T-cell (primary cell): ENCODE measurements at regions not wholly inside any gene's neighbourhood (a gene's known extent, or its start where the extent isn't known, plus 50 kb on each side); places are given as distances from the start of the nearest gene placed in this dataset.

ENCODE experiments used
- ATAC-seq, 4 experiments: fragments of 200-7000 bp in 3 of 4; fragments of 150-1000 bp in 1 of 4; cut with Tn5 transposase; replicated peaks in 1 of 4; 1 replicate in 3 of 4; 2 replicates in 1 of 4; pipeline ENCODE4 v1.10.0; 2021; ENCODE audit warnings: moderate library complexity in 3 of 4, mild to moderate bottlenecking in 2 of 4, moderate number of reproducible peaks in 1 of 4
- CTCF ChIA-PET, 2 donors: fragments of 300-600 bp; sonication (Branson Sonifier 250); formaldehyde crosslinking; loops; one replicate each; lab custom pipeline; 2022; ENCODE audit warnings: antibody characterized with exemption in 2 of 2; lab: Charles Lee
- POLR2A ChIA-PET, 2 donors: fragments of 300-600 bp; sonication (Branson Sonifier 250); formaldehyde crosslinking; loops; one replicate each; lab custom pipeline; 2022; ENCODE audit warnings: antibody characterized with exemption in 2 of 2; lab: Charles Lee
- DNase-seq, 35 experiments: peaks; one replicate each; pipeline versions ENCODE4 v3.0.0 to v3.0.0-alpha.2; 2013 to 2023
- H3K27ac ChIP-seq: one replicate; pipeline ENCODE4 v1.5.1; 2013; ENCODE audit warnings: low read length
- H3K27me3 ChIP-seq, 2 experiments: replicated peaks in 1 of 2; 1 replicate in 1 of 2; 2 replicates in 1 of 2; pipeline versions ENCODE4 v1.6.1 to v1.7.0; 2013; ENCODE audit warnings: low read length in 1 of 2, mixed read lengths in 1 of 2; ENCODE audit not compliant: control insufficient read depth in 2 of 2, insufficient read depth in 2 of 2; ENCODE audit errors: extremely low read depth in 1 of 2
- H3K36me3 ChIP-seq, 2 donors: 1 replicate in 1 of 2; 2 replicates in 1 of 2; pipeline versions ENCODE4 v1.6.1 to v1.7.0; 2013; ENCODE audit warnings: low read length in 1 of 2; ENCODE audit not compliant: control insufficient read depth in 2 of 2, insufficient read depth in 1 of 2; ENCODE audit errors: extremely low read depth in 1 of 2
- H3K4me1 ChIP-seq, 2 experiments: 1 replicate in 1 of 2; 2 replicates in 1 of 2; pipeline versions ENCODE4 v1.6.1 to v1.7.0; 2013; ENCODE audit warnings: low read length in 2 of 2, mixed read lengths in 1 of 2; ENCODE audit not compliant: insufficient read depth in 2 of 2, control insufficient read depth in 1 of 2; ENCODE audit errors: extremely low read depth in 1 of 2
- H3K4me3 ChIP-seq, 2 donors: 1 replicate in 1 of 2; 2 replicates in 1 of 2; pipeline versions ENCODE4 v1.5.1 to v1.7.0; 2013; ENCODE audit warnings: mild to moderate bottlenecking in 2 of 2, low read length in 1 of 2, moderate library complexity in 1 of 2; ENCODE audit not compliant: control insufficient read depth in 1 of 2; ENCODE audit errors: extremely low read depth in 1 of 2
- H3K9me3 ChIP-seq: 2 replicates; pipeline ENCODE4 v1.7.0; 2013
- H3K27ac Mint-ChIP-seq, 2 donors: one replicate each; pipeline ENCODE4 v1.8.0; 2020 to 2021; ENCODE audit warnings: mild to moderate bottlenecking in 2 of 2, mixed read lengths in 2 of 2
- H3K27me3 Mint-ChIP-seq, 2 donors: one replicate each; pipeline ENCODE4 v1.8.0; 2021 to 2022; ENCODE audit warnings: mixed read lengths in 2 of 2
- H3K36me3 Mint-ChIP-seq: one replicate; pipeline ENCODE4 v1.8.0; 2021; ENCODE audit warnings: mixed read lengths
- H3K4me1 Mint-ChIP-seq, 3 donors: one replicate each; pipeline ENCODE4 v1.8.0; 2020 to 2022; ENCODE audit warnings: mixed read lengths in 3 of 3, mild to moderate bottlenecking in 1 of 3
- H3K4me3 Mint-ChIP-seq, 3 donors: one replicate each; pipeline ENCODE4 v1.8.0; 2020 to 2022; ENCODE audit warnings: mild to moderate bottlenecking in 3 of 3, mixed read lengths in 3 of 3, moderate library complexity in 3 of 3
- H3K9me3 Mint-ChIP-seq, 3 donors: one replicate each; pipeline ENCODE4 v1.8.0; 2020 to 2022; ENCODE audit warnings: mixed read lengths in 3 of 3
- WGBS: methylation state at CpG from one replicate; pipeline ENCODE4 v1.1.5; 2013; ENCODE audit warnings: missing lambda C conversion rate; ENCODE audit not compliant: insufficient coverage; 5-methylcytosine and 5-hydroxymethylcytosine counted together

GRCh38 chr12:111215881-111216280, 153.0 kb downstream of the PHETA1 start:
- Histone ChIP-seq H3K27me3 (peaks cover 0 to 26% of the 10 kb centered on the region in 2 experiments), H3K27ac (no peak overlapping the region), H3K4me1 (no peaks in the 10 kb centered on the region), H3K9me3 (no peaks in the 10 kb centered on the region), H3K36me3 (no peaks in the 10 kb centered on the region), H3K4me3 (no peak overlapping the region)
- ATAC-seq (no peak), DNase-seq (no peak)
- Mint-ChIP-seq H3K27me3 (peaks cover 10 to 23% of the 10 kb centered on the region in 2 donors), H3K9me3 (no peaks in the 10 kb centered on the region), H3K36me3 (no peaks in the 10 kb centered on the region), H3K4me1 (no peaks in the 10 kb centered on the region), H3K4me3 (no peak overlapping the region), H3K27ac (no peak overlapping the region)
- CTCF ChIA-PET: no interaction called here
- POLR2A ChIA-PET: no interaction called here
- 82% methylated on average over 3 of the region's 12 CpGs for WGBS

GRCh38 chr12:111214401-111214800, 154.5 kb downstream of the PHETA1 start:
- Histone ChIP-seq H3K36me3 (no peaks in the 10 kb centered on the region), H3K4me1 (no peaks in the 10 kb centered on the region), H3K27ac (no peak overlapping the region), H3K27me3 (peaks cover 0 to 32% of the 10 kb centered on the region in 2 experiments), H3K9me3 (no peaks in the 10 kb centered on the region), H3K4me3 (no peak overlapping the region)
- ChIA-PET CTCF (no interaction called here), POLR2A (interaction anchor here in 1 of 2 donors (0.7 kb wide), 1 partner anchor 23 kb away, joined by 4 read pairs; no protein-coding TSS in a partner anchor)
- Mint-ChIP-seq H3K27me3 (peaks cover 10 to 33% of the 10 kb centered on the region in 2 donors), H3K27ac (no peak overlapping the region), H3K4me3 (no peak overlapping the region), H3K4me1 (no peaks in the 10 kb centered on the region), H3K9me3 (no peaks in the 10 kb centered on the region), H3K36me3 (no peaks in the 10 kb centered on the region)
- 82% methylated on average over 14 of the region's 16 CpGs for WGBS
- ATAC-seq (no peak), DNase-seq (no peak)

GRCh38 chr12:111213561-111213960, 155.3 kb downstream of the PHETA1 start:
- no peak for DNase-seq
- POLR2A ChIA-PET: no interaction called here
- H3K27me3 Mint-ChIP-seq: peaks cover 10 to 33% of the 10 kb centered on the region in 2 donors
- no peak overlapping the region for H3K27ac Mint-ChIP-seq
- H3K36me3 Mint-ChIP-seq: no peaks in the 10 kb centered on the region
- no peak overlapping the region for H3K4me3 ChIP-seq
- H3K9me3 ChIP-seq: no peaks in the 10 kb centered on the region
- no peaks in the 10 kb centered on the region for H3K4me1 Mint-ChIP-seq
- no peaks in the 10 kb centered on the region for H3K9me3 Mint-ChIP-seq
- ATAC-seq: no peak
- H3K4me1 ChIP-seq: no peaks in the 10 kb centered on the region
- H3K27me3 ChIP-seq: peaks cover 0 to 32% of the 10 kb centered on the region in 2 experiments
- no peak overlapping the region for H3K4me3 Mint-ChIP-seq
- H3K36me3 ChIP-seq: no peaks in the 10 kb centered on the region
- no peak overlapping the region for H3K27ac ChIP-seq
- CTCF ChIA-PET: interaction anchor here in 1 of 2 donors (0.6 kb wide), 2 partner anchors 52 to 1556 kb away, joined by 4 to 10 read pairs; no protein-coding TSS in a partner anchor
- no CpG with 5 or more reads among the region's 5 CpGs for WGBS

- H3K9me3 ChIP-seq: no peaks in the 10 kb centered on the region
- Mint-ChIP-seq H3K4me3 (no peak overlapping the region), H3K27ac (no peak overlapping the region), H3K9me3 (no peaks in the 10 kb centered on the region), H3K4me1 (no peaks in the 10 kb centered on the region), H3K36me3 (no peaks in the 10 kb centered on the region), H3K27me3 (peaks cover 10 to 33% of the 10 kb centered on the region in 2 donors)
- peaks cover 0 to 28% of the 10 kb centered on the region in 2 experiments for H3K27me3 ChIP-seq
- H3K27ac ChIP-seq: no peak overlapping the region
- no peak overlapping the region for H3K4me3 ChIP-seq
- DNase-seq (no peak), ATAC-seq (no peak)
- CTCF ChIA-PET: interaction anchor here in 1 of 2 donors (0.6 kb wide), 3 partner anchors 51 to 1555 kb away, joined by 4 to 10 read pairs (median 7); no protein-coding TSS in a partner anchor
- POLR2A ChIA-PET: no interaction called here
- H3K4me1 ChIP-seq: no peaks in the 10 kb centered on the region
- H3K36me3 ChIP-seq: no peaks in the 10 kb centered on the region
- WGBS: 90% methylated on average over 2 of the region's 12 CpGs
Observed at GRCh38 chr12:111212814-111213456, 156.0 kb downstream of the PHETA1 start.

- Mint-ChIP-seq H3K4me3 (no peak overlapping the region), H3K27ac (no peak overlapping the region), H3K9me3 (no peaks in the 10 kb centered on the region), H3K4me1 (no peaks in the 10 kb centered on the region), H3K27me3 (peaks cover 14 to 35% of the 10 kb centered on the region in 2 donors), H3K36me3 (no peaks in the 10 kb centered on the region)
- ChIA-PET POLR2A (no interaction called here), CTCF (interaction anchor here in 1 of 2 donors (0.6 kb wide), 1 partner anchor 103 kb away, joined by 7 read pairs; no protein-coding TSS in a partner anchor)
- no peak for ATAC-seq
- Histone ChIP-seq H3K4me3 (no peak overlapping the region), H3K27ac (no peak overlapping the region), H3K27me3 (peaks cover 0 to 23% of the 10 kb centered on the region in 2 experiments), H3K9me3 (no peaks in the 10 kb centered on the region), H3K36me3 (no peaks in the 10 kb centered on the region), H3K4me1 (no peaks in the 10 kb centered on the region)
- peak in 1 of 35 experiments; percentile 12 for DNase-seq
- WGBS: 27% methylated on average over 3 of the region's 7 CpGs
Observed at GRCh38 chr12:111211910-111212757, 156.8 kb downstream of the PHETA1 start.

GRCh38 chr12:111209811-111210210, 159.1 kb downstream of the PHETA1 start:
- DNase-seq (no peak), ATAC-seq (no peak)
- H3K36me3 ChIP-seq: no peaks in the 10 kb centered on the region
- no peaks in the 10 kb centered on the region for H3K9me3 ChIP-seq
- 100% methylated on average over 2 of the region's 4 CpGs for WGBS
- ChIA-PET CTCF (no interaction called here), POLR2A (no interaction called here)
- Mint-ChIP-seq H3K27me3 (peaks cover 15 to 26% of the 10 kb centered on the region in 2 donors), H3K36me3 (no peaks in the 10 kb centered on the region), H3K9me3 (no peaks in the 10 kb centered on the region), H3K27ac (no peak overlapping the region), H3K4me3 (no peak overlapping the region), H3K4me1 (no peaks in the 10 kb centered on the region)
- H3K4me3 ChIP-seq: no peak overlapping the region
- H3K4me1 ChIP-seq: no peaks in the 10 kb centered on the region
- H3K27ac ChIP-seq: no peak overlapping the region
- H3K27me3 ChIP-seq: peaks cover 0 to 17% of the 10 kb centered on the region in 2 experiments
